Prostate gland (tissue), 2 donors: ENCODE measurements at regions not wholly inside any gene's neighbourhood (a gene's known extent, or its start where the extent isn't known, plus 50 kb on each side); places are given as distances from the start of the nearest gene placed in this dataset.

Experiments
- CTCF ChIP-seq, 4 experiments: fragments of 200-600 bp in 2 of 4; fragments of 450-650 bp in 2 of 4; sonication (generic) in 2 of 4; IDR thresholded peaks; 1 replicate in 3 of 4; 2 replicates in 1 of 4; pipeline ENCODE4 v1.5.1; 2016 to 2019; ENCODE audit warnings: antibody characterized with exemption in 4 of 4, mild to moderate bottlenecking in 2 of 4, moderate library complexity in 2 of 4
- POLR2A ChIP-seq: fragments of 450-650 bp; IDR thresholded peaks from one replicate; pipeline ENCODE4 v1.6.1; 2016; ENCODE audit warnings: antibody characterized with exemption, mild to moderate bottlenecking
- POLR2AphosphoS5 ChIP-seq: sonication (generic); formaldehyde crosslinking; IDR thresholded peaks from one replicate; pipeline ENCODE4 v1.6.1; 2017; ENCODE audit warnings: antibody characterized with exemption

- no peak for TF ChIP-seq CTCF (IDR thresholded peaks at IDR 0.05)
- no peak for TF ChIP-seq POLR2AphosphoS5
- no peak for TF ChIP-seq POLR2A
These were observed 96.5 kb upstream of the THRB start for GRCh38 chr3:24591191-24591590.
